MG63 (cell line): ENCODE measurements at regions not wholly inside any gene's neighbourhood (a gene's known extent, or its start where the extent isn't known, plus 50 kb on each side); places are given as distances from the start of the nearest gene placed in this dataset.

Source experiments
- DNase-seq: peaks from one replicate; pipeline ENCODE4 v3.0.0-alpha.2; 2020
- H3K27me3 ChIP-seq: fragments of 250-450 bp; sonication (Bioruptor Pico); 2 replicates; pipeline ENCODE4 v1.5.1; 2020; ENCODE audit warnings: mild to moderate bottlenecking, moderate library complexity
- H3K36me3 ChIP-seq: fragments of 250-450 bp; sonication (Bioruptor Pico); 2 replicates; pipeline ENCODE4 v1.5.1; 2020; ENCODE audit warnings: mild to moderate bottlenecking, moderate library complexity
- H3K4me3 ChIP-seq: fragments of 250-450 bp; sonication (Bioruptor Pico); 2 replicates; pipeline ENCODE4 v1.5.1; 2020; ENCODE audit warnings: mild to moderate bottlenecking, moderate library complexity
- H3K9me3 ChIP-seq: fragments of 250-450 bp; sonication (Bioruptor Pico); 2 replicates; pipeline ENCODE4 v1.5.1; 2020; ENCODE audit warnings: mild to moderate bottlenecking, moderate library complexity

GRCh38 chr22:49380095-49380827 is 447.4 kb downstream of the BRD1 start:
- no peak for DNase-seq
- Histone ChIP-seq H3K4me3 (no peak overlapping the region), H3K9me3 (peaks cover 4% of the 10 kb centered on the region; the same call in 1 of the 2 replicates), H3K27me3 (peaks cover 2% of the 10 kb centered on the region; the same call in 1 of the 2 replicates), H3K36me3 (no peaks in the 10 kb centered on the region)

GRCh38 chr22:49377306-49377705 is 450.4 kb downstream of the BRD1 start:
- H3K9me3 ChIP-seq: no peaks in the 10 kb centered on the region
- H3K27me3 ChIP-seq: peaks cover 2% of the 10 kb centered on the region; the same call in 1 of the 2 replicates
- no peaks in the 10 kb centered on the region for H3K36me3 ChIP-seq
- DNase-seq: no peak
- H3K4me3 ChIP-seq: no peak overlapping the region

GRCh38 chr22:49373801-49374226 is 453.9 kb downstream of the BRD1 start:
- no peaks in the 10 kb centered on the region for H3K9me3 ChIP-seq

GRCh38 chr22:49373289-49373666 is 454.4 kb downstream of the BRD1 start:
- no peak for DNase-seq
- Histone ChIP-seq H3K36me3 (no peaks in the 10 kb centered on the region), H3K27me3 (peaks cover 2% of the 10 kb centered on the region; the same call in 1 of the 2 replicates), H3K9me3 (no peaks in the 10 kb centered on the region), H3K4me3 (no peak overlapping the region)

More at GRCh38 chr22:49373801-49374226, 453.9 kb downstream of the BRD1 start:
- DNase-seq: no peak
- Histone ChIP-seq H3K4me3 (no peak overlapping the region), H3K27me3 (peaks cover 2% of the 10 kb centered on the region; the same call in 1 of the 2 replicates), H3K36me3 (no peaks in the 10 kb centered on the region)

GRCh38 chr22:49372530-49373288 is 455.0 kb downstream of the BRD1 start:
- Histone ChIP-seq H3K4me3 (no peak overlapping the region), H3K27me3 (no peaks in the 10 kb centered on the region; the same call in 1 of the 2 replicates), H3K9me3 (no peaks in the 10 kb centered on the region), H3K36me3 (no peaks in the 10 kb centered on the region)
- DNase-seq: peak; percentile 78

- DNase-seq: no peak
- H3K36me3 ChIP-seq: no peaks in the 10 kb centered on the region
- H3K4me3 ChIP-seq: no peak overlapping the region
- H3K27me3 ChIP-seq: no peaks in the 10 kb centered on the region; the same call in 1 of the 2 replicates
- H3K9me3 ChIP-seq: no peaks in the 10 kb centered on the region
Measured at GRCh38 chr22:49372111-49372529, 455.6 kb downstream of the BRD1 start.

- no peak for DNase-seq
- Histone ChIP-seq H3K36me3 (no peaks in the 10 kb centered on the region), H3K4me3 (no peak overlapping the region), H3K27me3 (no peaks in the 10 kb centered on the region; the same call in 1 of the 2 replicates), H3K9me3 (no peaks in the 10 kb centered on the region)
Measured at GRCh38 chr22:49371325-49372110, 456.2 kb downstream of the BRD1 start.

GRCh38 chr22:49370627-49371301 is 456.9 kb downstream of the BRD1 start:
- Histone ChIP-seq H3K36me3 (no peaks in the 10 kb centered on the region), H3K9me3 (no peaks in the 10 kb centered on the region), H3K4me3 (no peak overlapping the region), H3K27me3 (no peaks in the 10 kb centered on the region; the same call in 1 of the 2 replicates)
- DNase-seq: no peak

GRCh38 chr22:49369726-49370626 is 457.7 kb downstream of the BRD1 start:
- DNase-seq: no peak
- Histone ChIP-seq H3K36me3 (no peaks in the 10 kb centered on the region), H3K27me3 (no peaks in the 10 kb centered on the region; the same call in 1 of the 2 replicates), H3K9me3 (no peaks in the 10 kb centered on the region), H3K4me3 (no peak overlapping the region)

- H3K36me3 ChIP-seq: no peaks in the 10 kb centered on the region
- H3K4me3 ChIP-seq: peak overlapping the region; percentile 23
- peak; percentile 42 for DNase-seq
- no peaks in the 10 kb centered on the region for H3K9me3 ChIP-seq
- no peaks in the 10 kb centered on the region; the same call in 1 of the 2 replicates for H3K27me3 ChIP-seq
Measured at GRCh38 chr22:49368976-49369725, 458.5 kb downstream of the BRD1 start.

GRCh38 chr22:49368221-49368975 is 459.3 kb downstream of the BRD1 start:
- H3K27me3 ChIP-seq: no peaks in the 10 kb centered on the region; the same call in 1 of the 2 replicates
- H3K9me3 ChIP-seq: no peaks in the 10 kb centered on the region
- H3K36me3 ChIP-seq: no peaks in the 10 kb centered on the region
- no peak for DNase-seq
- no peak overlapping the region for H3K4me3 ChIP-seq

GRCh38 chr22:49367041-49367697 is 460.5 kb downstream of the BRD1 start:
- Histone ChIP-seq H3K36me3 (no peaks in the 10 kb centered on the region), H3K27me3 (peaks cover 5% of the 10 kb centered on the region), H3K9me3 (no peaks in the 10 kb centered on the region), H3K4me3 (no peak overlapping the region)
- DNase-seq: peak; percentile 54

- Histone ChIP-seq H3K36me3 (no peaks in the 10 kb centered on the region), H3K27me3 (peaks cover 12% of the 10 kb centered on the region), H3K4me3 (no peak overlapping the region), H3K9me3 (no peaks in the 10 kb centered on the region)
- no peak for DNase-seq
Measured at GRCh38 chr22:49366437-49366836, 461.2 kb downstream of the BRD1 start.

GRCh38 chr22:49365910-49366309 is 461.8 kb downstream of the BRD1 start:
- H3K27me3 ChIP-seq: peaks cover 15% of the 10 kb centered on the region
- H3K4me3 ChIP-seq: no peak overlapping the region
- H3K36me3 ChIP-seq: no peaks in the 10 kb centered on the region
- H3K9me3 ChIP-seq: no peaks in the 10 kb centered on the region
- DNase-seq: no peak
